ENCODE measurements at regions not wholly inside any gene's neighbourhood (a gene's known extent, or its start where the extent isn't known, plus 50 kb on each side); places are given as distances from the start of the nearest gene placed in this dataset.
"Not testable (repeated sequence)": the region's sequence is repeated elsewhere in the genome, so short reads cannot be mapped to it uniquely, and the experiment has no call there.

- no peak for TF ChIP-seq CTCF (IDR thresholded peaks at IDR 0.05; ENCODE audit: low read length, missing control alignments)
- no peak overlapping the region for H3K4me3 ChIP-seq (replicated peaks; ENCODE audit: low read depth, low read length)
- no peak for DNase-seq (ENCODE audit: low read depth)
These were observed 83.9 kb upstream of the SLCO6A1 start for GRCh38 chr5:102582696-102583095.

GRCh38 chr5:102583276-102584124, 84.7 kb upstream of the SLCO6A1 start:
- TF ChIP-seq CTCF (IDR thresholded peaks at IDR 0.05; ENCODE audit: low read length, missing control alignments) = peak; percentile 25
- DNase-seq (ENCODE audit: low read depth) = peak; percentile 44
- H3K4me3 ChIP-seq (replicated peaks; ENCODE audit: low read depth, low read length) = no peak overlapping the region

GRCh38 chr5:102589661-102590060, 90.9 kb upstream of the SLCO6A1 start:
- H3K4me3 ChIP-seq (replicated peaks; ENCODE audit: low read depth, low read length) = no peak overlapping the region
- no peak for TF ChIP-seq CTCF (IDR thresholded peaks at IDR 0.05; ENCODE audit: low read length, missing control alignments)
- DNase-seq (ENCODE audit: low read depth) = peak; percentile 7

GRCh38 chr5:102590467-102590866, 91.7 kb upstream of the SLCO6A1 start:
- H3K4me3 ChIP-seq (replicated peaks; ENCODE audit: low read depth, low read length) = no peak overlapping the region
- no peak for DNase-seq (ENCODE audit: low read depth)
- no peak for TF ChIP-seq CTCF (IDR thresholded peaks at IDR 0.05; ENCODE audit: low read length, missing control alignments)

- H3K4me3 ChIP-seq (replicated peaks; ENCODE audit: low read depth, low read length) = no peak overlapping the region
- TF ChIP-seq CTCF (IDR thresholded peaks at IDR 0.05; ENCODE audit: low read length, missing control alignments) = no peak
- no peak for DNase-seq (ENCODE audit: low read depth)
These were observed 92.8 kb upstream of the SLCO6A1 start for GRCh38 chr5:102591650-102592049.

GRCh38 chr5:102592586-102592985, 93.8 kb upstream of the SLCO6A1 start:
- not testable (repeated sequence) for DNase-seq (ENCODE audit: low read depth); H3K4me3 ChIP-seq (replicated peaks; ENCODE audit: low read depth, low read length)

GRCh38 chr5:102594192-102594591, 95.4 kb upstream of the SLCO6A1 start:
- H3K4me3 ChIP-seq (replicated peaks; ENCODE audit: low read depth, low read length) = no peak overlapping the region
- no peak for DNase-seq (ENCODE audit: low read depth)
- TF ChIP-seq CTCF (IDR thresholded peaks at IDR 0.05; ENCODE audit: low read length, missing control alignments) = no peak
